IMR-90 (cell line): ENCODE measurements at regions not wholly inside any gene's neighbourhood (a gene's known extent, or its start where the extent isn't known, plus 50 kb on each side); places are given as distances from the start of the nearest gene placed in this dataset.

Experiments
- ATAC-seq: fragments of 200-7000 bp; cut with Tn5 transposase; 2 replicates; pipeline ENCODE4 v1.9.1; 2020; ENCODE audit warnings: low read depth, mild to moderate bottlenecking, moderate library complexity
- BruUV-seq: library from RNA; stranded (reverse); fragments of 400-500 nt; replicated peaks from 2 replicates; lab custom pipeline; 2021; lab: Mats Ljungman, UMichigan
- CTCF ChIA-PET: fragments of 300-600 bp; formaldehyde crosslinking; extraction: SDS; loops from one replicate; lab custom pipeline; 2021; ENCODE audit warnings: antibody characterized with exemption; lab: Yijun Ruan, JAX
- POLR2A ChIA-PET: fragments of 300-600 bp; sonication (Branson Sonifier 250); formaldehyde crosslinking; loops from one replicate; lab custom pipeline; 2022; ENCODE audit warnings: antibody characterized with exemption; ENCODE audit not compliant: unreplicated experiment; lab: Charles Lee
- DNase-seq: peaks from one replicate; pipeline ENCODE4 v3.0.0; 2013
- H2AFZ ChIP-seq: replicated peaks from 2 replicates; pipeline ENCODE3; 2013; ENCODE audit warnings: low read length, mild to moderate bottlenecking; ENCODE audit not compliant: poor library complexity
- H2AK5ac ChIP-seq: 2 replicates; pipeline ENCODE4 v1.6.1; 2013; ENCODE audit warnings: low read depth, low read length, inconsistent platforms
- H2AK9ac ChIP-seq: replicated peaks from 2 replicates; pipeline ENCODE3; 2013; ENCODE audit warnings: mild to moderate bottlenecking, low read depth, low read length, moderate library complexity; ENCODE audit not compliant: poor library complexity
- H2BK120ac ChIP-seq: 2 replicates; pipeline ENCODE4 v1.6.1; 2013; ENCODE audit warnings: low read depth, low read length, inconsistent platforms
- H2BK15ac ChIP-seq: 3 replicates; pipeline ENCODE4 v1.6.1; 2013; ENCODE audit warnings: low read depth, low read length, inconsistent platforms
- H2BK20ac ChIP-seq: 2 replicates; pipeline ENCODE4 v1.6.1; 2013; ENCODE audit warnings: low read depth, mild to moderate bottlenecking, inconsistent platforms, low read length, moderate library complexity
- H2BK5ac ChIP-seq: 2 replicates; pipeline ENCODE4 v1.6.1; 2013; ENCODE audit warnings: mild to moderate bottlenecking, low read depth, low read length, inconsistent platforms; ENCODE audit not compliant: poor library complexity, severe bottlenecking
- H3K14ac ChIP-seq: replicated peaks from 2 replicates; pipeline ENCODE4 v1.6.1; 2013; ENCODE audit warnings: low read depth, low read length, inconsistent platforms
- H3K18ac ChIP-seq: 2 replicates; pipeline ENCODE4 v1.6.1; 2013; ENCODE audit warnings: low read depth, low read length, control low read depth
- H3K23ac ChIP-seq: 2 replicates; pipeline ENCODE4 v1.6.1; 2013; ENCODE audit warnings: low read depth, low read length, inconsistent platforms
- H3K27ac ChIP-seq: 2 replicates; pipeline ENCODE4 v1.5.1; 2013; ENCODE audit warnings: mild to moderate bottlenecking, control low read depth, low read length; ENCODE audit not compliant: insufficient read depth
- H3K27me3 ChIP-seq: 2 replicates; pipeline ENCODE4 v1.6.1; 2013; ENCODE audit warnings: low read length; ENCODE audit not compliant: control insufficient read depth, insufficient read depth
- H3K36me3 ChIP-seq: 2 replicates; pipeline ENCODE4 v1.6.1; 2013; ENCODE audit warnings: low read length, mixed read lengths; ENCODE audit not compliant: control insufficient read depth, insufficient read depth
- H3K4ac ChIP-seq: 2 replicates; pipeline ENCODE4 v1.6.1; 2013; ENCODE audit warnings: low read depth, low read length, inconsistent platforms
- H3K4me1 ChIP-seq: 2 replicates; pipeline ENCODE4 v1.6.1; 2013; ENCODE audit warnings: low read length, mixed read lengths; ENCODE audit not compliant: control insufficient read depth, insufficient read depth
- H3K4me2 ChIP-seq: 2 replicates; pipeline ENCODE4 v1.6.1; 2013; ENCODE audit warnings: low read depth, mild to moderate bottlenecking, control low read depth, low read length, moderate library complexity
- H3K4me3 ChIP-seq: 2 replicates; pipeline ENCODE4 v1.5.1; 2013; ENCODE audit warnings: low read depth, mild to moderate bottlenecking, control low read depth, low read length, moderate library complexity; ENCODE audit not compliant: insufficient read depth
- H3K56ac ChIP-seq: 2 replicates; pipeline ENCODE4 v1.6.1; 2013; ENCODE audit warnings: low read length, inconsistent platforms; ENCODE audit not compliant: insufficient read depth; ENCODE audit errors: extremely low read depth
- H3K79me1 ChIP-seq, 2 experiments: 2 replicates each; pipeline ENCODE4 v1.6.1; 2013; ENCODE audit warnings: low read length in 2 of 2, inconsistent platforms in 1 of 2, low read depth in 1 of 2
- H3K9ac ChIP-seq: 2 replicates; pipeline ENCODE4 v1.6.1; 2013; ENCODE audit warnings: low read depth, low read length, control low read depth
- H3K9me1 ChIP-seq: 2 replicates; pipeline ENCODE4 v1.6.1; 2013; ENCODE audit warnings: low read length, inconsistent platforms; ENCODE audit not compliant: insufficient read depth
- H3K9me3 ChIP-seq: 2 replicates; pipeline ENCODE4 v1.6.1; 2013; ENCODE audit warnings: low read length; ENCODE audit not compliant: control insufficient read depth, insufficient read depth
- H4K20me1 ChIP-seq: 2 replicates; pipeline ENCODE4 v1.6.1; 2013; ENCODE audit warnings: low read length, inconsistent platforms; ENCODE audit not compliant: insufficient read depth
- H4K5ac ChIP-seq: 2 replicates; pipeline ENCODE4 v1.6.1; 2013; ENCODE audit warnings: mild to moderate bottlenecking, low read depth, low read length, control low read depth
- H4K8ac ChIP-seq, 2 experiments: 2 replicates each; pipeline ENCODE4 v1.6.1; 2013; ENCODE audit warnings: low read depth in 2 of 2, low read length in 2 of 2, control low read depth in 1 of 2, inconsistent platforms in 1 of 2
- H4K91ac ChIP-seq: 2 replicates; pipeline ENCODE4 v1.6.1; 2013; ENCODE audit warnings: low read depth, low read length, inconsistent platforms; ENCODE audit not compliant: insufficient read depth
- CEBPB ChIP-seq: IDR thresholded peaks from 2 replicates; pipeline ENCODE4 v1.6.1; 2012; ENCODE audit warnings: low read depth, low read length, improper control_type of control experiment
- CHD1 ChIP-seq: IDR thresholded peaks from 2 replicates; pipeline ENCODE4 v1.6.1; 2012; ENCODE audit warnings: low read depth, low read length, improper control_type of control experiment
- CTCF ChIP-seq: conservative IDR thresholded peaks from 2 replicates; pipeline ENCODE4 v1.5.1; 2012; ENCODE audit warnings: mild to moderate bottlenecking, low read depth, low read length, improper control_type of control experiment
- ELK1 ChIP-seq: fragments of 150-350 bp; IDR thresholded peaks from 2 replicates; pipeline ENCODE4 v1.6.1; 2016; ENCODE audit warnings: low read depth, mild to moderate bottlenecking, low read length, moderate library complexity, borderline replicate concordance
- FOS ChIP-seq: fragments of 150-350 bp; IDR thresholded peaks from 2 replicates; pipeline ENCODE4 v1.6.1; 2016; ENCODE audit warnings: low read depth, low read length
- MAFK ChIP-seq: IDR thresholded peaks from 2 replicates; pipeline ENCODE4 v1.6.1; 2012; ENCODE audit warnings: low read depth, low read length, improper control_type of control experiment
- MAZ ChIP-seq: IDR thresholded peaks from 2 replicates; pipeline ENCODE4 v1.6.1; 2012; ENCODE audit warnings: low read depth, mild to moderate bottlenecking, low read length, improper control_type of control experiment, moderate library complexity, borderline replicate concordance
- MXI1 ChIP-seq: IDR thresholded peaks from 2 replicates; pipeline ENCODE4 v1.6.1; 2012; ENCODE audit warnings: low read depth, mild to moderate bottlenecking, low read length, moderate library complexity, borderline replicate concordance
- NFE2L2 ChIP-seq: fragments of 150-350 bp; IDR thresholded peaks from 2 replicates; pipeline ENCODE4 v1.6.1; 2016; ENCODE audit warnings: low read depth, mild to moderate bottlenecking, low read length
- POLR2A ChIP-seq: IDR thresholded peaks from 2 replicates; pipeline ENCODE4 v1.6.1; 2012; ENCODE audit warnings: mild to moderate bottlenecking, low read depth, low read length
- RAD21 ChIP-seq: IDR thresholded peaks from 2 replicates; pipeline ENCODE4 v1.6.1; 2012; ENCODE audit warnings: low read length, improper control_type of control experiment
- RCOR1 ChIP-seq: IDR thresholded peaks from 2 replicates; pipeline ENCODE4 v1.6.1; 2012; ENCODE audit warnings: mild to moderate bottlenecking, low read length, improper control_type of control experiment; ENCODE audit not compliant: insufficient replicate concordance
- RFX5 ChIP-seq: IDR thresholded peaks from 2 replicates; pipeline ENCODE4 v1.8.0; 2012; ENCODE audit warnings: low read depth, mild to moderate bottlenecking, low read length, moderate library complexity
- SMC3 ChIP-seq: fragments of 150-350 bp; IDR thresholded peaks from 2 replicates; pipeline ENCODE4 v1.6.1; 2016; ENCODE audit warnings: low read depth, mild to moderate bottlenecking, antibody characterized with exemption, low read length, moderate library complexity
- USF2 ChIP-seq: fragments of 150-350 bp; IDR thresholded peaks from 2 replicates; pipeline ENCODE4 v1.6.1; 2017; ENCODE audit warnings: mild to moderate bottlenecking, antibody characterized with exemption, low read length, low read depth
- WGBS, 2 experiments: methylation state at CpG; one replicate each; pipeline versions ENCODE4 v1.1.5 to v1.1.7; 2013; ENCODE audit warnings: missing lambda C conversion rate in 2 of 2; ENCODE audit not compliant: insufficient read length in 1 of 2; ENCODE audit errors: extremely low coverage in 2 of 2; 5-methylcytosine and 5-hydroxymethylcytosine counted together
- dilution Hi-C: fragments of 300-500 bp; cut with HindIII; formaldehyde crosslinking; loops from one replicate; pipeline ENCODE4 v1.14.3; 2018; ENCODE audit warnings: low sequenced_read_pairs; ENCODE audit not compliant: unreplicated experiment
- in situ Hi-C: fragments of 300-500 bp; cut with MboI; formaldehyde crosslinking; loops from 3 replicates; pipeline ENCODE4 v1.14.3; 2019; ENCODE audit warnings: low sequenced_read_pairs, inconsistent platforms, mixed read lengths
- intact Hi-C: fragments of 100-400 bp; cut with micrococcal nuclease; formaldehyde crosslinking; loops from 2 replicates; pipeline ENCODE4 v1.10.0; 2022

- no peak overlapping the region for H2BK20ac ChIP-seq
- in situ Hi-C loops (no loop called here), intact Hi-C loops (no loop called here), dilution Hi-C loops (no loop called here)
- H3K23ac ChIP-seq, result no peak overlapping the region
- H3K4me1 ChIP-seq, result no peaks in the 10 kb centered on the region
- H2AK5ac ChIP-seq, result no peak overlapping the region
- H3K36me3 ChIP-seq, result no peaks in the 10 kb centered on the region
- no peak overlapping the region for H4K8ac ChIP-seq
- WGBS, 2 experiments, result no CpG with 5 or more reads among the region's 2 CpGs
- H3K56ac ChIP-seq, result no peak overlapping the region
- no peak overlapping the region for H4K5ac ChIP-seq
- ATAC-seq (no peak), DNase-seq (no peak)
- no peak overlapping the region for H3K27ac ChIP-seq
- ChIA-PET POLR2A (no interaction called here), CTCF (no interaction called here)
- no peak overlapping the region for H2BK15ac ChIP-seq
- H2AFZ ChIP-seq, result no peak overlapping the region
- no peaks in the 10 kb centered on the region for H4K20me1 ChIP-seq
- H2BK120ac ChIP-seq, result no peak overlapping the region
- H2BK5ac ChIP-seq, result no peak overlapping the region
- H3K4ac ChIP-seq, result no peak overlapping the region
- no peak overlapping the region for H3K14ac ChIP-seq
- H3K27me3 ChIP-seq, result no peaks in the 10 kb centered on the region
- BruUV-seq, result no TSS peak
- H3K79me1 ChIP-seq, result no peaks in the 10 kb centered on the region
- H2AK9ac ChIP-seq, result no peak overlapping the region
- H3K9me1 ChIP-seq, result no peaks in the 10 kb centered on the region
- TF ChIP-seq POLR2A (no peak), CHD1 (no peak), FOS (no peak), SMC3 (no peak), MXI1 (no peak), RFX5 (no peak), ELK1 (no peak), CEBPB (no peak), CTCF (no peak), RAD21 (no peak), USF2 (no peak), NFE2L2 (no peak), RCOR1 (no peak), MAZ (no peak), MAFK (no peak)
- no peak overlapping the region for H4K91ac ChIP-seq
- H3K18ac ChIP-seq, result no peak overlapping the region
- no peak overlapping the region for H3K4me2 ChIP-seq
- no peak overlapping the region for H3K4me3 ChIP-seq
- H3K9ac ChIP-seq, result no peak overlapping the region
- no peaks in the 10 kb centered on the region for H3K9me3 ChIP-seq
Observed at GRCh38 chr7:91504919-91505318, 240.7 kb downstream of the FZD1 start.
